SK-N-SH (cell line): ENCODE measurements at regions not wholly inside any gene's neighbourhood (a gene's known extent, or its start where the extent isn't known, plus 50 kb on each side); places are given as distances from the start of the nearest gene placed in this dataset.

Source experiments
- CTCF ChIA-PET: fragments of 300-600, 350-600 bp; formaldehyde crosslinking; extraction: SDS; loops from one replicate; lab custom pipeline; 2021; lab: Yijun Ruan, JAX
- POLR2A ChIA-PET: fragments of 350-600 bp; sonication (Branson Sonifier 250); formaldehyde crosslinking; extraction: SDS; loops from one replicate; lab custom pipeline; 2020; ENCODE audit warnings: antibody characterized with exemption, inconsistent platforms; lab: Yijun Ruan, JAX
- DNase-seq: peaks from one replicate; pipeline ENCODE4 v3.0.0; 2012
- H2AFZ ChIP-seq: fragments of 200-600 bp; sonication (generic); 2 replicates; pipeline ENCODE4 v1.8.1; 2016; ENCODE audit warnings: antibody characterized with exemption, mild to moderate bottlenecking, low read depth
- H3F3A ChIP-seq: fragments of 200-600 bp; sonication (generic); replicated peaks from 2 replicates; pipeline ENCODE3; 2016; ENCODE audit warnings: antibody characterized with exemption, mild to moderate bottlenecking; ENCODE audit not compliant: insufficient read depth
- H3K27ac ChIP-seq, 2 experiments: fragments of 200-500 bp in 1 of 2; fragments of 200-600 bp in 1 of 2; sonication (Bioruptor generic) in 1 of 2; sonication (generic), shearing (Covaris generic) in 1 of 2; 2 replicates each; pipeline versions ENCODE4 v1.5.1 to v1.6.1; 2014 to 2016; ENCODE audit warnings: low read depth in 2 of 2, inconsistent platforms in 1 of 2, low read length in 1 of 2, mild to moderate bottlenecking in 1 of 2, mixed read lengths in 1 of 2
- H3K27me3 ChIP-seq: fragments of 200-600 bp; sonication (generic), shearing (Covaris generic); 2 replicates; pipeline ENCODE4 v1.6.1; 2016; ENCODE audit warnings: mixed run types; ENCODE audit not compliant: insufficient read depth
- H3K36me3 ChIP-seq, 2 experiments: fragments of 200-500 bp in 1 of 2; fragments of 200-600 bp in 1 of 2; sonication (Bioruptor generic) in 1 of 2; sonication (generic) in 1 of 2; replicated peaks in 1 of 2; 2 replicates each; pipeline versions ENCODE3 to v1.5.1; 2014 to 2016; ENCODE audit warnings: low read length in 1 of 2, mild to moderate bottlenecking in 1 of 2; ENCODE audit not compliant: insufficient read depth in 2 of 2, control insufficient read depth in 1 of 2
- H3K4me1 ChIP-seq, 2 experiments: fragments of 200-500 bp in 1 of 2; fragments of 200-600 bp in 1 of 2; sonication (Bioruptor generic) in 1 of 2; sonication (generic), shearing (Covaris generic) in 1 of 2; 2 replicates each; pipeline versions ENCODE4 v1.5.1 to v1.6.1; 2014 to 2016; ENCODE audit warnings: low read depth in 1 of 2, low read length in 1 of 2, mixed run types in 1 of 2; ENCODE audit not compliant: insufficient read depth in 2 of 2, control insufficient read depth in 1 of 2
- H3K4me2 ChIP-seq: fragments of 200-600 bp; sonication (generic), shearing (Covaris generic); 2 replicates; pipeline ENCODE4 v1.6.1; 2017; ENCODE audit warnings: mixed run types
- H3K4me3 ChIP-seq, 2 experiments: fragments of 200-500 bp in 1 of 2; fragments of 200-600 bp in 1 of 2; sonication (Bioruptor generic) in 1 of 2; sonication (generic), shearing (Covaris generic) in 1 of 2; 2 replicates each; pipeline versions ENCODE4 v1.5.1 to v1.8.1; 2014 to 2016; ENCODE audit warnings: low read depth in 2 of 2, inconsistent platforms in 1 of 2, low read length in 1 of 2, mild to moderate bottlenecking in 1 of 2, mixed read lengths in 1 of 2, moderate library complexity in 1 of 2
- H3K79me2 ChIP-seq: fragments of 200-600 bp; sonication (generic); 2 replicates; pipeline ENCODE4 v1.8.1; 2017; ENCODE audit warnings: mild to moderate bottlenecking; ENCODE audit not compliant: insufficient read depth
- H3K9ac ChIP-seq: fragments of 200-600 bp; sonication (generic); 2 replicates; pipeline ENCODE4 v1.6.1; 2017; ENCODE audit warnings: mixed run types
- H3K9me2 ChIP-seq: fragments of 200-600 bp; sonication (generic); 2 replicates; pipeline ENCODE4 v1.6.1; 2017; ENCODE audit warnings: mixed run types
- H3K9me3 ChIP-seq: fragments of 200-600 bp; sonication (generic); 2 replicates; pipeline ENCODE4 v1.6.1; 2017; ENCODE audit warnings: mixed run types, mild to moderate bottlenecking, moderate library complexity
- H4K20me1 ChIP-seq: fragments of 200-600 bp; sonication (generic); 2 replicates; pipeline ENCODE4 v1.6.1; 2017; ENCODE audit warnings: mild to moderate bottlenecking, mixed run types; ENCODE audit not compliant: insufficient read depth
- CHD2 ChIP-seq: fragments of 150-350 bp; IDR thresholded peaks from 2 replicates; pipeline ENCODE4 v1.6.1; 2018; ENCODE audit warnings: low read length; ENCODE audit not compliant: partially characterized antibody
- EZH2phosphoT487 ChIP-seq: fragments of 200-600 bp; sonication (generic); IDR thresholded peaks from 2 replicates; pipeline ENCODE4 v1.6.1; 2017; ENCODE audit warnings: low read depth, mixed run types, mild to moderate bottlenecking, antibody characterized with exemption, moderate library complexity, borderline replicate concordance
- FOXJ3 ChIP-seq: sonication (generic); formaldehyde crosslinking; IDR thresholded peaks from 2 replicates; pipeline ENCODE4 v1.5.1; 2020; ENCODE audit warnings: mild to moderate bottlenecking, missing genetic modification reagents
- GABPA ChIP-seq: IDR thresholded peaks from 2 replicates; pipeline ENCODE4 v1.4.0; 2012; ENCODE audit warnings: low read depth, mild to moderate bottlenecking
- JUND ChIP-seq: IDR thresholded peaks from 2 replicates; pipeline ENCODE4 v1.4.0; 2012
- PBX3 ChIP-seq: IDR thresholded peaks from 2 replicates; pipeline ENCODE4; 2012
- TAF1 ChIP-seq: IDR thresholded peaks from 2 replicates; pipeline ENCODE4 v1.6.1; 2012; ENCODE audit warnings: low read depth, mild to moderate bottlenecking, low read length, moderate library complexity, borderline replicate concordance
- TCF12 ChIP-seq: IDR thresholded peaks from 2 replicates; pipeline ENCODE4 v1.4.0; 2012
- TEAD4 ChIP-seq: IDR thresholded peaks from 2 replicates; pipeline ENCODE4 v1.4.0; 2012; ENCODE audit warnings: mild to moderate bottlenecking, borderline replicate concordance; ENCODE audit not compliant: insufficient read depth
- USF1 ChIP-seq: IDR thresholded peaks from 2 replicates; pipeline ENCODE4 v1.4.0; 2012; ENCODE audit warnings: low read depth, borderline replicate concordance
- WGBS: methylation state at CpG from one replicate; pipeline ENCODE4 v1.1.6; 2017; ENCODE audit warnings: low lambda C conversion rate; 5-methylcytosine and 5-hydroxymethylcytosine counted together
- TF ChIP-seq, protein P1 (sequence below): fragments of 150-350 bp; IDR thresholded peaks from 2 replicates; pipeline ENCODE4 v1.6.1; 2017; ENCODE audit warnings: antibody characterized with exemption, low read length, low read depth, borderline replicate concordance
- TF ChIP-seq, protein P2 (sequence below): fragments of 200-600 bp; sonication (generic); IDR thresholded peaks from 2 replicates; pipeline ENCODE4 v1.6.1; 2017; ENCODE audit warnings: antibody characterized with exemption, mild to moderate bottlenecking, moderate library complexity

DNA sequence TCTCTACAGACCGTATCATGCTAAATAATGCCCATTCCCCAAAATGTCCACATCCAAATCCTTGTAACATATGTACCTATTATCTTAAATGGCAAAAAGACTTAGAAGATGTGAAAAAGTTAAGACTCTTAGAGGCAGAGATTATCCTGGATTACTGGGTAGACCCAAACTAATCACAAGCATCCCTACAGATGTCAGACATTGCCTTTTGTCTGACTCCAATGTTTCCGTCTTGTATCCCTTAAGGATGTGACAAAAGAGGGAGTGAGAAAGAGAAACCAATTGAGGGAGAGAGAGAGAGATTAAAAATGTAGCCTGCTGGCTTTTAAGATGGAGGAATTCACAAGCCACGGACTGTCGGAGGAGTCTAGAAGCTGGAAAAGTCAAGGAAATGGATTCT lies 401.9 kb upstream of the FSTL5 start:
- ChIA-PET CTCF (no interaction called here), POLR2A (no interaction called here)
- H3K9me2 ChIP-seq, result no peaks in the 10 kb centered on the region
- DNase-seq, result no peak
- H2AFZ ChIP-seq, result no peak overlapping the region
- H3K27me3 ChIP-seq, result no peaks in the 10 kb centered on the region
- H3K9me3 ChIP-seq, result no peaks in the 10 kb centered on the region
- no peak overlapping the region for H3K9ac ChIP-seq
- no peak overlapping the region for H3K4me3 ChIP-seq
- no peaks in the 10 kb centered on the region for H4K20me1 ChIP-seq
- no peak overlapping the region for H3K4me2 ChIP-seq
- H3F3A ChIP-seq, result no peaks in the 10 kb centered on the region
- H3K36me3 ChIP-seq, result no peaks in the 10 kb centered on the region
- no peaks in the 10 kb centered on the region for H3K4me1 ChIP-seq
- no peaks in the 10 kb centered on the region for H3K79me2 ChIP-seq
- no peak overlapping the region for H3K27ac ChIP-seq
- TF ChIP-seq, protein P1, sequence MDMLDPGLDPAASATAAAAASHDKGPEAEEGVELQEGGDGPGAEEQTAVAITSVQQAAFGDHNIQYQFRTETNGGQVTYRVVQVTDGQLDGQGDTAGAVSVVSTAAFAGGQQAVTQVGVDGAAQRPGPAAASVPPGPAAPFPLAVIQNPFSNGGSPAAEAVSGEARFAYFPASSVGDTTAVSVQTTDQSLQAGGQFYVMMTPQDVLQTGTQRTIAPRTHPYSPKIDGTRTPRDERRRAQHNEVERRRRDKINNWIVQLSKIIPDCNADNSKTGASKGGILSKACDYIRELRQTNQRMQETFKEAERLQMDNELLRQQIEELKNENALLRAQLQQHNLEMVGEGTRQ, result no peak
- TF ChIP-seq TEAD4, result no peak
- TF ChIP-seq USF1, result no peak
- no peak for TF ChIP-seq CHD2
- 4% methylated on average over 4 of the region's 4 CpGs for WGBS

DNA sequence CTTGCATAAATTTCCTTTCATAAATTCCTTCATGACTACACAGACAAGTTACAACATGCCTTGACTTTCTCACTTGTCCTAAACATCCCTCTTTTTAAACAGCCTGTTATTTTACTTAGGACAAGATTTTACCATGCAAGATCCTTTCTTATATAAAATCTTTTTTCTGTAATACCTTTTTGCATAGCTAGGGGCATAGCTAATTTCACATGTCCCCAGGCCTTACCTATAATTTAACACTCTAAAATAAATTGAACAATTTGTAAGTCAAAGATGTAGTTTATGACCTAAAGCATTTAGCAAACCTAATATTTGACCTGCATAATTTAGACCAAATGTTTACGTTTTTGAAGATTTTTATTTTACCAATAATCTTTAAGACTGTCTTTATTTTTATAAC lies 396.3 kb upstream of the FSTL5 start:
- CTCF ChIA-PET, result interaction anchor here (0.6 kb wide), 1 partner anchor 32 kb away, joined by 3 read pairs; no protein-coding TSS in a partner anchor
- Histone ChIP-seq H3K27ac (no peak overlapping the region), H2AFZ (no peak overlapping the region), H3K4me2 (no peak overlapping the region), H3K4me1 (no peaks in the 10 kb centered on the region), H3K27me3 (no peaks in the 10 kb centered on the region), H3K79me2 (no peaks in the 10 kb centered on the region), H3F3A (no peaks in the 10 kb centered on the region), H3K9me3 (no peaks in the 10 kb centered on the region), H4K20me1 (no peaks in the 10 kb centered on the region), H3K9me2 (no peaks in the 10 kb centered on the region), H3K4me3 (no peak overlapping the region), H3K9ac (no peak overlapping the region), H3K36me3 (no peaks in the 10 kb centered on the region)
- DNase-seq, result no peak
- no peak for TF ChIP-seq PBX3
- no peak for TF ChIP-seq TAF1
- TF ChIP-seq, protein P2, sequence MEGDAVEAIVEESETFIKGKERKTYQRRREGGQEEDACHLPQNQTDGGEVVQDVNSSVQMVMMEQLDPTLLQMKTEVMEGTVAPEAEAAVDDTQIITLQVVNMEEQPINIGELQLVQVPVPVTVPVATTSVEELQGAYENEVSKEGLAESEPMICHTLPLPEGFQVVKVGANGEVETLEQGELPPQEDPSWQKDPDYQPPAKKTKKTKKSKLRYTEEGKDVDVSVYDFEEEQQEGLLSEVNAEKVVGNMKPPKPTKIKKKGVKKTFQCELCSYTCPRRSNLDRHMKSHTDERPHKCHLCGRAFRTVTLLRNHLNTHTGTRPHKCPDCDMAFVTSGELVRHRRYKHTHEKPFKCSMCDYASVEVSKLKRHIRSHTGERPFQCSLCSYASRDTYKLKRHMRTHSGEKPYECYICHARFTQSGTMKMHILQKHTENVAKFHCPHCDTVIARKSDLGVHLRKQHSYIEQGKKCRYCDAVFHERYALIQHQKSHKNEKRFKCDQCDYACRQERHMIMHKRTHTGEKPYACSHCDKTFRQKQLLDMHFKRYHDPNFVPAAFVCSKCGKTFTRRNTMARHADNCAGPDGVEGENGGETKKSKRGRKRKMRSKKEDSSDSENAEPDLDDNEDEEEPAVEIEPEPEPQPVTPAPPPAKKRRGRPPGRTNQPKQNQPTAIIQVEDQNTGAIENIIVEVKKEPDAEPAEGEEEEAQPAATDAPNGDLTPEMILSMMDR, result peak; percentile 23; the same call in 1 of the 2 replicates
- TF ChIP-seq FOXJ3 (CRISPR knock-in tag), result no peak
- TF ChIP-seq JUND, result no peak
- TF ChIP-seq, protein P1, result no peak
- TF ChIP-seq TCF12, result no peak
- TF ChIP-seq GABPA, result no peak
- TF ChIP-seq EZH2phosphoT487, result no peak
- POLR2A ChIA-PET, result no interaction called here
- 17% methylated on average over 1 of the region's 1 CpG for WGBS
